AG09309 (cell line): ENCODE measurements at regions not wholly inside any gene's neighbourhood (a gene's known extent, or its start where the extent isn't known, plus 50 kb on each side); places are given as distances from the start of the nearest gene placed in this dataset.

Experiments
- DNase-seq: peaks from one replicate; pipeline ENCODE4 v3.0.0-alpha.2; 2010; ENCODE audit warnings: low read depth
- H3K4me3 ChIP-seq: 2 replicates; pipeline ENCODE4 v1.5.1; 2011; ENCODE audit warnings: mild to moderate bottlenecking, low read depth, low read length, moderate library complexity; ENCODE audit not compliant: control insufficient read depth
- CTCF ChIP-seq: IDR thresholded peaks from 2 replicates; pipeline ENCODE4 v1.5.1; 2011; ENCODE audit warnings: mild to moderate bottlenecking, low read depth, low read length, inconsistent platforms; ENCODE audit not compliant: insufficient read depth, control insufficient read depth; ENCODE audit errors: missing control alignments

GRCh38 chr21:28437061-28437460, 555.6 kb downstream of the LTN1 start:
- H3K4me3 ChIP-seq, result no peak overlapping the region
- no peak for TF ChIP-seq CTCF
- DNase-seq, result no peak

- no peak for DNase-seq
- no peak for TF ChIP-seq CTCF
- no peak overlapping the region for H3K4me3 ChIP-seq
These were observed 556.3 kb downstream of the LTN1 start for GRCh38 chr21:28436286-28436932.

- TF ChIP-seq CTCF, result no peak
- no peak for DNase-seq
- no peak overlapping the region for H3K4me3 ChIP-seq
These were observed 561.0 kb downstream of the LTN1 start for GRCh38 chr21:28431527-28432200.

- no peak overlapping the region for H3K4me3 ChIP-seq
These were observed 561.7 kb downstream of the LTN1 start for GRCh38 chr21:28431022-28431421.

GRCh38 chr21:28429161-28429560, 563.5 kb downstream of the LTN1 start:
- no peak for DNase-seq
- TF ChIP-seq CTCF, result no peak
- H3K4me3 ChIP-seq, result no peak overlapping the region

More at GRCh38 chr21:28431022-28431421, 561.7 kb downstream of the LTN1 start:
- no peak for TF ChIP-seq CTCF
- DNase-seq, result no peak

GRCh38 chr21:28427394-28428022, 565.2 kb downstream of the LTN1 start:
- no peak for DNase-seq
- H3K4me3 ChIP-seq, result no peak overlapping the region
- no peak for TF ChIP-seq CTCF
